Naive thymus-derived CD8-positive, alpha-beta T cell (primary cell): ENCODE measurements at regions not wholly inside any gene's neighbourhood (a gene's known extent, or its start where the extent isn't known, plus 50 kb on each side); places are given as distances from the start of the nearest gene placed in this dataset.

Experiments used
- ATAC-seq, 2 donors: fragments of 150-1000 bp; cut with Tn5 transposase in 1 of 2; sonication (Bioruptor Pico), chemical (Tn5 transposase) in 1 of 2; 1 replicate in 1 of 2; 2 replicates in 1 of 2; pipeline ENCODE4 v1.10.0; 2021; ENCODE audit warnings: mild to moderate bottlenecking in 2 of 2, moderate library complexity in 2 of 2
- POLR2A ChIA-PET: fragments of 350-600 bp; sonication (Branson Sonifier 250); formaldehyde crosslinking; loops from one replicate; lab custom pipeline; 2021; ENCODE audit warnings: antibody characterized with exemption; lab: Charles Lee
- DNase-seq, 10 donors: peaks; one replicate each; pipeline versions ENCODE4 v3.0.0 to v3.0.0-alpha.2; 2020 to 2022
- H3K27ac Mint-ChIP-seq, 10 donors: one replicate each; pipeline ENCODE4 v1.8.0; 2020 to 2022; ENCODE audit warnings: mild to moderate bottlenecking in 10 of 10, mixed read lengths in 10 of 10, moderate library complexity in 4 of 10, inconsistent platforms in 1 of 10
- H3K27me3 Mint-ChIP-seq, 5 donors: one replicate each; pipeline ENCODE4 v1.8.0; 2021 to 2022; ENCODE audit warnings: mixed read lengths in 5 of 5
- H3K36me3 Mint-ChIP-seq, 3 donors: one replicate each; pipeline ENCODE4 v1.8.0; 2020 to 2022; ENCODE audit warnings: mixed read lengths in 3 of 3, mild to moderate bottlenecking in 2 of 3, inconsistent platforms in 1 of 3
- H3K4me1 Mint-ChIP-seq, 4 donors: one replicate each; pipeline ENCODE4 v1.8.0; 2021 to 2022; ENCODE audit warnings: mixed read lengths in 4 of 4
- H3K4me3 Mint-ChIP-seq, 10 donors: one replicate each; pipeline ENCODE4 v1.8.0; 2020 to 2022; ENCODE audit warnings: mild to moderate bottlenecking in 10 of 10, mixed read lengths in 10 of 10, moderate library complexity in 6 of 10, inconsistent platforms in 1 of 10
- H3K9me3 Mint-ChIP-seq, 9 donors: one replicate each; pipeline ENCODE4 v1.8.0; 2020 to 2022; ENCODE audit warnings: mixed read lengths in 9 of 9, mild to moderate bottlenecking in 3 of 9, inconsistent platforms in 1 of 9, moderate library complexity in 1 of 9

DNA sequence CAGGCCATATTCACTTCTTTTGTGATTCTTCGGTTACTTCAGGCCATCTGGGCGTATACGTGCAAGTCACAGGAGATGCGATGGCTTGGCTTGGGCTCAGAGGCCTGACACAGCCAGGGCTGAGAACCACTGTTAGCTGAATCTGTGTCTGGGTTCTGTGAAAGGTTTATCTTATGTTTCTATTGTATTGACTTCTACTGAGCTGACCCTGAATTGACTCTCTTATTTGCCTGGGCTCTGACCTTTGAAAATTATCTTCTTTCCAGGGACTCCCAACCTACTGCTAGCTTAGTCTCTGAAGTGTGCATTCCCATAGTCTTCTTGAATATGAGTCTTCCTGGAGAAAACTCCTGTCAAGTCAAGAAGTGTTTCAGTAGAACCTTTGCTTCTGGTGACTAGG is 226.4 kb upstream of the SOX4 start:
- POLR2A ChIA-PET = no interaction called here
- Mint-ChIP-seq H3K36me3 (no peaks in the 10 kb centered on the region), H3K27ac (no peak overlapping the region)

DNA sequence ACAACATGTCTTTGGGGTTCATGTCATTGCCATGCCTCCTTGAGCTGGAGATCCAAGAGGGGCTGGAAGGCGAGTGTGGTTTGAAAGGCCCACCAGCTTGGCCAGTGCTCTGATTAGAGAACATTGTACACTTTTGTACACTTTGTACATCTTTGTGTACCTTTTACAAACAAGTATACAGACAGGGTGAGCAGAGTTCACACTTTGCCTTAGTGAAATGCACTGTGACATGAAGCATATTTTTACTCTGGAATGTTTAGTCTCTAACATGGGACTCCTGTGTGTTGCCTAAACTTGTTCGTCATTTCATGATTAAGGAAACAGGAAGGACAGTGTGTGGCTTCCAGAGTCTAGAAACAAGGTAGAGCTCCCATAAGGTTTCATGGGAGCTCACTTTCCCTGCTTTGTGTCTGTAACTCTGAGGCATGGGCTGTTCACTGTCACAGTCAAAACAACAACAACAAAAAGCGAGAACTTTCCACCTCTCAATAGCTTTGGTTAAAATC is 225.8 kb upstream of the SOX4 start:
- DNase-seq (no peak), ATAC-seq (no peak)
- Mint-ChIP-seq H3K27ac (no peak overlapping the region), H3K27me3 (peaks cover 0 to 9% (median 0%) of the 10 kb centered on the region in 5 donors), H3K9me3 (no peaks in the 10 kb centered on the region), H3K4me3 (no peak overlapping the region), H3K36me3 (no peaks in the 10 kb centered on the region), H3K4me1 (no peaks in the 10 kb centered on the region)
- POLR2A ChIA-PET = no interaction called here

More for the DNA sequence above, 226.4 kb upstream of the SOX4 start:
- H3K4me3 Mint-ChIP-seq = no peak overlapping the region
- DNase-seq = no peak
- no peaks in the 10 kb centered on the region for H3K9me3 Mint-ChIP-seq
- no peak for ATAC-seq
- H3K27me3 Mint-ChIP-seq = peaks cover 0 to 9% (median 0%) of the 10 kb centered on the region in 5 donors
- no peaks in the 10 kb centered on the region for H3K4me1 Mint-ChIP-seq

DNA sequence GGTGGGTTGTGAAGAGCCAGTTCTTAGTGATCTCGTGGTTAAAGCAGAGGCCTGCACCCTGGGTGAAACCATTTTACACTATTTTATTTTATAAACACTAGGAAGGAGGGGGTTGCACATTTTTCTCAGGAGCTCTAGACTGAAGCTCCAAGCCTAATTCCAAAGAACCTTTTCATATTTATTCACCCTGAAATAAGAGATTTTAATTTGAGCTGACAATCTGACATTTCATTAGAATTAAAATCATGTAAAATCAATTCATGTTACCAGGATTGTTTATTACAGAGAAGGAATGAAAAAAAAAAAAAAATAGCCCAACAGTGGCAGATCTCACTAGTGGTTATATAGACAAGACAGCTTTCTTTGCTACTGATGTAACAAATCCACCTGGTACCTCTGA is 222.5 kb upstream of the SOX4 start:
- Mint-ChIP-seq H3K27ac (no peak overlapping the region), H3K4me1 (no peaks in the 10 kb centered on the region), H3K27me3 (peaks cover 0 to 9% (median 0%) of the 10 kb centered on the region in 5 donors), H3K9me3 (no peaks in the 10 kb centered on the region), H3K36me3 (no peaks in the 10 kb centered on the region), H3K4me3 (no peak overlapping the region)
- ATAC-seq = no peak
- no peak for DNase-seq
- POLR2A ChIA-PET = no interaction called here

DNA sequence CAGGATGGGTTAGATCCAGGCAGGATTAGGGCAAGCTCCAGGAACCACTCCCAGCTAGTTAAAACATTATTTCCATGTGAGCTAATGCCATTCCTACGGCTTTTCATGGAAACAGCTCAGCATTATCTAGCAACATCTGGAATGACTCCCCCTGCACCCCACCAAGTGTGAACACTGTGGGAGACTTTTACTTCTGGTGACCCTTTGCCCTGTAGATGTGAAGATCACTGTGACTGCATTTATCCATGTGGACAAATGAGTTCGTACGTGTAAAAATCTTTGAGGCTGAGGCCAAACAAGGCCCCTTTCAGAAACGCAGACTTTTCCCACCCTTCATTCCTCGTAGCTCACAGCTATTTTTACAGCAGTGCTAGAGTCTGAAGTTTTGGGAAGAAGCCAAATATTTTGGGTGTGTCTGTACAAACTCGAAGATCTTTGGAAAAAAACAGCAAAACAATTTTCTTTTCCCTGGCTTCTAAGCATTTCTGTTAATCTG is 221.8 kb upstream of the SOX4 start:
- H3K4me1 Mint-ChIP-seq = no peaks in the 10 kb centered on the region
- no peak overlapping the region for H3K27ac Mint-ChIP-seq
- H3K36me3 Mint-ChIP-seq = no peaks in the 10 kb centered on the region
- DNase-seq = no peak
- ATAC-seq = no peak
- POLR2A ChIA-PET = no interaction called here
- peaks cover 0 to 4% (median 0%) of the 10 kb centered on the region in 5 donors for H3K27me3 Mint-ChIP-seq
- no peak overlapping the region for H3K4me3 Mint-ChIP-seq
- H3K9me3 Mint-ChIP-seq = no peaks in the 10 kb centered on the region

DNA sequence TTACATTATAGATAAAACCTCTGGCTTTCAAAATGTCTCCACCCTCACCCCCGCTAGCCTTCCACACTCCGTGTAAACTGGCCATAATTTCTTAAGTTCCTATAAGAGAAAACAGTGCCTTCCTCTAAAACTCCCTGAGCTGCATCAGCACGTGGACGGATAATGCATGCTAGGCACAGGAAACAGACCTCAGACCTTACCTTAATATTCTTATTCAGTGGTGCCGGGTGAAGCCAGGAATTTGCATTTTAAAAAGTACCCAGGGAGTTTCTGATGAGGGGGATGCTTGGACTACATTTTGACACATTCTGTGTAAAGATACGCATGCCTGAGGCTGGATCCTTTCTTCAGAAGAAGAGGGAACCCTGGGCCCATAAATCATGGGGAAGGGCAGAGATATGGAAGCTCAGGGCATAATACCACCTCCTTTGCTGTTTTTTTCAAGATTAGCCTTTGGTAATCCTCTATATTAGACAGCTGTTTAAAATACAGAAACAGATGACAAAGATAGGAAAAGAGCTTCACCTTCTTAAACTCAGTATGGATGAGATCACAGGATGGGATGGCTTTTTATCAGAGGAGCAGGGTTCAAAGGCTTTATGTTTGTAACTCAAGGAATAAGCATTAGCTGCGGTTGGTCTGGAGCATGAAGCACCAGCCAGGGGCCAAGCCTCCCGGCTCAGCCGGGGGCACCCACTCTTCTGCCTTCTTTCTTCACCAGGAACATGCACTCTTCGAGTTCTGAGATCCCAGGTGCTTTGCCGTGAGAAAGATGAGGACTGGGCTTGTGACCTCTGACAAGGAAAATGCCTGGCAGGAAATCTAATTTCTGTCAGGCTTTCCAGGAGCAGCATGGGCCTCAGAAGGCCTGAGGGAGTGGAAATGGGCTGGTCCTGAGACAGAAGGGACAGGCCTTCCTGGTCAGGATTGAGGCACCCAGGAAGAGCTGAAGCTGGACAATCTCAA is 218.1 kb upstream of the SOX4 start:
- no peaks in the 10 kb centered on the region for H3K4me1 Mint-ChIP-seq
- H3K4me3 Mint-ChIP-seq = no peak overlapping the region
- ATAC-seq = no peak
- DNase-seq = no peak
- H3K36me3 Mint-ChIP-seq = no peaks in the 10 kb centered on the region
- no peaks in the 10 kb centered on the region for H3K27me3 Mint-ChIP-seq
- POLR2A ChIA-PET = no interaction called here
- no peak overlapping the region for H3K27ac Mint-ChIP-seq
- H3K9me3 Mint-ChIP-seq = no peaks in the 10 kb centered on the region

DNA sequence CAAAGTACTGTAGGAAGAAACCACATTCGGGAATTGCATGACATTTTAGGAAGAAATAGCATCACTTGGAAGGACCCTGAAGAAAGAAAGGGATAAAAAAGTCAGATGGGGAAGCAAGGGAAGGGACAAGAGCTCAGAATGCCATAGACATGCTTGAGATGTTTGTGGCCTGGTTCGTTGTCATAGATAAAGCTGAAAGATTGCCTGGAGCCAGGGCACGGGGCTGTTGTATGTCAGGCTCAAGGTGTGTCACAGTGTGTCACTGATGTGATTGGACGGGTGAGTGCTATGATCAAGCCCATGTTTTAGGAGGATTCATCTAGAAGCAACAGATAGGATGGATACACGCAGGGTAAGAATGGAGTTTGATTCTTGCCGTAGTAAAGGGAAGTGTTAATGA is 216.2 kb upstream of the SOX4 start:
- Mint-ChIP-seq H3K36me3 (no peaks in the 10 kb centered on the region), H3K4me3 (no peak overlapping the region), H3K4me1 (no peaks in the 10 kb centered on the region), H3K27ac (no peak overlapping the region), H3K27me3 (no peaks in the 10 kb centered on the region), H3K9me3 (no peaks in the 10 kb centered on the region)
- no peak for ATAC-seq
- DNase-seq = no peak
- POLR2A ChIA-PET = no interaction called here

DNA sequence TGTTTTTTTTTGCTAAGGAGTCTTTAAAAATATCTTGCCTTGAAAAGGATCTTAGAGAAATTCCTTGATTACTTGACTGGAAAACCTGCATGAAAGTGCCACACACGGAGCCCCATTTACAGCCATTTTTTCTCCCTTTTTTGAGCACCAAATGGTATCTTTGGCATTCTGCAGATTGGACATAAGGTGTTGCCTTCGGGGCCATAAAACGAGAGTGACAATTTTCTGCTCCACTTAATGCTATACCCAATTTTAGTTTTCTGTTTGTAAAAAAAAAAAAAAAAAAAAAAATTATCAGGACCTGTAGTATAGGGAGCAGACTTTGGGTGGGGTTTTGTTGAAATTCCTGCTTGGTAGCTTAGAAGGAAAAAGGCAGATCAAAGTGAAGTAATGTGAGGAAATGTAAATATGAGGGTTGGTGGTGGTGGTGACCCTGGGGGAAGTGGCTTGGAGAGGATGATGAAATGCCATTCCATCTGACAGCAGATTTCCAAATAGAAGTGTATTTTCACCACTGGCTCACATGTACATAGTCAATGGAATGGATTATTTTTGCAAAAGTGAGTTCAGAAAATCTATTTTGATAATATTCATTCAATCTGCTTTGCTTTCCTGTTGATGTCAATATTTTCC is 212.1 kb upstream of the SOX4 start:
- no peaks in the 10 kb centered on the region for H3K36me3 Mint-ChIP-seq
- peaks cover 0 to 9% (median 0%) of the 10 kb centered on the region in 9 donors for H3K9me3 Mint-ChIP-seq
- ATAC-seq (no peak), DNase-seq (no peak)
- no peaks in the 10 kb centered on the region for H3K27me3 Mint-ChIP-seq
- no peak overlapping the region for H3K4me3 Mint-ChIP-seq
- POLR2A ChIA-PET = no interaction called here
- no peak overlapping the region for H3K27ac Mint-ChIP-seq
- no peaks in the 10 kb centered on the region for H3K4me1 Mint-ChIP-seq

DNA sequence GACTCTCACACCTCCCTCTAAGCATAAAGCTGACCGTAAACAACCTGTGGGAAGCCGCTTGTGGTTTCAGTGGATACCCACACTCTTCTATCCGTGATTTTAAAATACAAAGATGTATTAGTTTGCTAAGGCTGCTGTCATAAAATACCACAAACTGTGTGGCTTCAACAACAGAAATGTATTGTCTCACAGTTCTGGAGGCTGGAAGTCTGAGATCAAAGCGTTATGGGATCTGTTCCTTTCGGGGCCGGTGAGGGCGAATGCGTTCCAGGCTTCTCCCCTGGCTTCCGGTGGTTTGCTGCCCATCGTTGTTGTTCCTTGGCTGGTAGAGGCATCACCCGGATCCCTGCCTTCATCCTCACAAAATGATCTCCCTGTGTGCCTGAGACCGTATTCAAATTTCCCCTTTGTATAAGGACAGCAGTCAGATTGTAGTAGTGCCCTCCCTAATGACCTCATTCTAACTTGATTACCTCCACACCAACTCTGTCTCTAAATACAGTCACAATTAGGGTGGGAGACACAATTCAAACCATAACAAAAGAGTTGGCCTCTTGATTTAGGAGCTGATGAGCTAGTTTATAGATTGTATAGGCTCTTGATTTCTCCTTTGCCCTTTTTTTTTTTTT is 210.6 kb upstream of the SOX4 start:
- Mint-ChIP-seq H3K9me3 (peaks cover 0 to 9% (median 0%) of the 10 kb centered on the region in 9 donors), H3K36me3 (no peaks in the 10 kb centered on the region), H3K4me1 (no peaks in the 10 kb centered on the region), H3K27me3 (no peaks in the 10 kb centered on the region), H3K27ac (no peak overlapping the region), H3K4me3 (no peak overlapping the region)
- ATAC-seq = no peak
- POLR2A ChIA-PET = interaction anchor here (0.7 kb wide), 1 partner anchor 9 kb away, joined by 3 read pairs; no protein-coding TSS in a partner anchor
- DNase-seq = no peak

DNA sequence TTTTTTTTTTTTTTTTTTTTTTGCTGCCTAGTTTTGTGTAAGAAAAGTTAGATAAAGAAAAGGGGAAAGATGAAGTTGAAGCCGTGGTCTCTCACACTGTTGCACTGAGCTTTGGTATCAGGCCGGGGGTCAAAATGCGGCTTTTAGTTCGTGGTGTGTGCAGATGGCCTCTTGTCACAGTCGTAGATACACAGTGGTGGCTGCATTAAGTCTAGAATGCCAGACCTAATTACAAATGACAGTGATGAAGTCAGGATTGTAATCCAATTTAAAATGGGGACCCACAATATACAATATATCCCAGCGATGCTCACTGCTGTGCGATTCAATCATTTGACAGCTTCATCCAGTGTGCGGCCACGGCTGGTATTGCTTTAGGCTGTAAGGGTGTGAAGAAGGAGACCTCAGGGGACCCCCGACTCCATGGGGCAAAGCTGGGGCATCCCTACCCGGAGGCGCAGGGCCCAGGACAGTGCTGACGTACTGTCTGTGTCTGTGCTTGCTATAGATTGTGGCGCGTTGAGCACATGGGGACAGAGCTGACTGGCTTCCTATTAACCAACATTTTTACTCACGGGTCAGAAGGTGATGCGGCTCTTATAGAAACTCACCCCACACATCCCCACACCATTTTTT is 210.0 kb upstream of the SOX4 start:
- Mint-ChIP-seq H3K4me1 (no peaks in the 10 kb centered on the region), H3K4me3 (no peak overlapping the region), H3K27me3 (no peaks in the 10 kb centered on the region), H3K36me3 (no peaks in the 10 kb centered on the region), H3K9me3 (peaks cover 0 to 9% (median 0%) of the 10 kb centered on the region in 9 donors), H3K27ac (no peak overlapping the region)
- DNase-seq (no peak), ATAC-seq (no peak)
- POLR2A ChIA-PET = interaction anchor here (0.7 kb wide), 1 partner anchor 9 kb away, joined by 3 read pairs; no protein-coding TSS in a partner anchor

DNA sequence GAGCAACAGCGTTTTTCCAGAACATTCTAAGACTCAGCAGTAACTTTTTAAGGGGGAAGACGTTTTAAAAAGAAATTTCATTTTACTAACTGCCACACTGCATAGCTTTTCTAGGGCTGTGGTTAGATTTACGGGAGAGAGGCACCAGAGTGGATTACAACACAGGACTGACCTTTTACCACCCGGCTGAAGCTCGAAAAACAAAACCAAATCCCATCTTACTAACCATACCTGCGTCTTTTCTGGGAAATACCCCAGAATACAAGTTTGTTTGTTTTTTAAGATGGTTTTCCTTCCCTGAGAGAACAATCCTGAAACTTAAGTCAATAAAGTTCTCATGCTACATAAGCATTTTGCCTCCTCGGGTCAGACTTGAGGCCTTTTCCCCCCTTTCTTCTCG is 209.3 kb upstream of the SOX4 start:
- ATAC-seq = no peak
- POLR2A ChIA-PET = no interaction called here
- no peaks in the 10 kb centered on the region for H3K36me3 Mint-ChIP-seq
- H3K27me3 Mint-ChIP-seq = no peaks in the 10 kb centered on the region
- DNase-seq = no peak
- peaks cover 0 to 9% (median 0%) of the 10 kb centered on the region in 9 donors for H3K9me3 Mint-ChIP-seq
- no peaks in the 10 kb centered on the region for H3K4me1 Mint-ChIP-seq
- no peak overlapping the region for H3K4me3 Mint-ChIP-seq
- H3K27ac Mint-ChIP-seq = no peak overlapping the region

DNA sequence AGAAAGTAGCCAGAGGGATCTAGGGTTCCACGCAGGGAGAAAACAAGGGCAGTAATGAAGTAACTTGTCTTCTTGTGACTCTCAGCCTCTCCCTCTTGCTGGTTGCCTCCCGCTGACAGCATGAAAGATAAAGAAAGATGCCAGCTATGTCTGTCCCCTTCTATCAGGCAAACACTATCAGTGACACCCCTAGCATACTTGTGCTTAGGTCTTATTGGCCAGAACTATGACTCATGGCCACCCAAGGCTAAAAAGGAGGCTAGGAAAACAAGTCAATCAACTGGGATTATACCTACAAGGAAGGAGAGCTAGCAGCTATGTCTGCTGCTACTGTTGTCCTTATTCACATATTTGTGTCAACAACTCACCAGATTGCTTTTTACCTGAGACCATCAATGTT is 206.8 kb upstream of the SOX4 start:
- Mint-ChIP-seq H3K27ac (no peak overlapping the region), H3K36me3 (no peaks in the 10 kb centered on the region), H3K4me3 (no peak overlapping the region), H3K9me3 (peaks cover 0 to 9% (median 0%) of the 10 kb centered on the region in 9 donors), H3K4me1 (no peaks in the 10 kb centered on the region), H3K27me3 (peaks cover 0 to 5% (median 0%) of the 10 kb centered on the region in 5 donors)
- DNase-seq (no peak), ATAC-seq (no peak)
- POLR2A ChIA-PET = no interaction called here

DNA sequence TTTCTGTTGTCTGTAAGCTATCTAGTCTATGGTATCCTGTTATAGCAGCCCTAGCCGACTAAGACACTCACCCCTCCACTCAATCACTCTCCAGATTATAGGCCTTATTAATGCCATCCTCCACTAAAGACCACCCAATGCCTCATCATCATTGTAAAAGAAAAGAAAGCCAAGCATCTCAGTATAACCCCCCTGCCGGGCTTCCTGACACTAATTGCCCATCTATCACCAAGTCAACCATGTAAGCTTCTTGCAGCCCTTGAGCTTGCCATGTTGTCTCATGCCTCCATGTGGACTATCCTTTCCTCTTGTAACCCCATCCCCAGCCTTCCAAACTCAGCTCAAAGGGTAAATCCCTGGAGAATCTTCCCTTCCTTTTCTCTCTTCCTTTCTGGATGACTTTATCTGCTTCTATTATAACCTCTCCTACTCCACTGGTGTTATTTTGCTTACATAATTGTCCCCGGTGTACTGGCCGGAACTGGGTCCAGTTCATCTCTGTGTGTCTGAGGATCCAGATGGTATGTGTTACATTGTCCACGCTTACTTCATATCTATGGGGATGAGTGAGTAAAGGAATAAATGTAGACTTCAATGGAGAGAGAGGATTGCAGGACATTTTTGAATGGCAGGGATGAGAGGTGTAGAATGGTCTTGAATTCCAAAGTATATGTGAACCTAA is 202.9 kb upstream of the SOX4 start:
- ATAC-seq (no peak), DNase-seq (no peak)
- Mint-ChIP-seq H3K4me1 (no peaks in the 10 kb centered on the region), H3K27me3 (peaks cover 0 to 5% (median 0%) of the 10 kb centered on the region in 5 donors), H3K27ac (no peak overlapping the region), H3K36me3 (no peaks in the 10 kb centered on the region), H3K4me3 (no peak overlapping the region), H3K9me3 (peaks cover 0 to 3% (median 0%) of the 10 kb centered on the region in 9 donors)
- POLR2A ChIA-PET = no interaction called here
